ENCODE measurements at regions not wholly inside any gene's neighbourhood (a gene's known extent, or its start where the extent isn't known, plus 50 kb on each side); places are given as distances from the start of the nearest gene placed in this dataset.

DNA sequence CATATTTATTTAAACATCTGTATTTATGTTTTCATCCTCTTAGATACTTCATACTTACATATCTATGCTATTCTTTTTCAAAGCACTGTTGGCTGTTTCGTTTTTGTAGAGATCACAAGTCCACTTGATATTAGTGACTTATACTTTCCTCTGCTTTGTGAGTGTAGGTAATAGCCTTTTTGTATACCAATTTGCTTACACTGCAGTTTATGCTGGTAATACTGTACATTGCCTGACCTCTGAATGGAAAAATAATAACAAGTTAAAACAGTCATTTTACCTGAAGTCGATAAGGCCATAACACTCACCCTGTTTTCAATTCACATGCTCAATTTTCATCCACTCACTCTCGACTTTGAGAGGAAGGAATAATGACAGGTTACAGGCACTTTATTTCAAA is 89.9 kb upstream of the NANOGP8 start:
- Histone ChIP-seq H3K9me3 (ENCODE audit: control insufficient read depth, insufficient read depth, low read length) (no peaks in the 10 kb centered on the region), H3K56ac (ENCODE audit: extremely low read depth, insufficient read depth, low read length) (no peak overlapping the region), H3K14ac (replicated peaks; ENCODE audit: low read depth, low read length) (no peak overlapping the region), H3K9me1 (ENCODE audit: insufficient read depth, low read length) (peaks cover 5% of the 10 kb centered on the region), H3K18ac (ENCODE audit: low read depth, low read length) (no peak overlapping the region; the same call in 1 of the 2 replicates), H3K27ac (ENCODE audit: insufficient read depth, low read length) (no peak overlapping the region), H4K20me1 (ENCODE audit: insufficient read depth, low read length) (no peaks in the 10 kb centered on the region), H3K9ac (ENCODE audit: low read depth, low read length) (no peak overlapping the region), H2AK5ac (ENCODE audit: low read depth, low read length) (no peak overlapping the region), H3K79me1 (ENCODE audit: low read depth in 1 of 2, low read length in 2 of 2) (no peaks in the 10 kb centered on the region), H3K4me1 (ENCODE audit: control insufficient read depth, insufficient read depth, low read length) (peaks cover 6% of the 10 kb centered on the region), H2BK5ac (ENCODE audit: low read depth, low read length, poor library complexity, severe bottlenecking) (no peak overlapping the region), H3K4me2 (ENCODE audit: low read depth, low read length) (no peak overlapping the region), H3K23ac (ENCODE audit: low read depth, low read length) (no peak overlapping the region), H4K5ac (ENCODE audit: low read depth, low read length) (no peak overlapping the region), H3K4ac (ENCODE audit: low read depth, low read length) (no peak overlapping the region), H2AFZ (replicated peaks; ENCODE audit: low read length, poor library complexity) (no peak overlapping the region), H4K91ac (ENCODE audit: insufficient read depth, low read depth, low read length) (no peak overlapping the region), H4K8ac (ENCODE audit: low read depth in 2 of 2, low read length in 2 of 2) (no peak overlapping the region), H3K4me3 (ENCODE audit: insufficient read depth, low read depth, low read length) (no peak overlapping the region), H2BK120ac (ENCODE audit: low read depth, low read length) (no peak overlapping the region), H2AK9ac (replicated peaks; ENCODE audit: low read depth, low read length, poor library complexity) (no peak overlapping the region), H3K27me3 (ENCODE audit: control insufficient read depth, insufficient read depth, low read length) (no peaks in the 10 kb centered on the region), H3K36me3 (ENCODE audit: control insufficient read depth, insufficient read depth, low read length) (no peaks in the 10 kb centered on the region), H2BK15ac (ENCODE audit: low read depth, low read length) (no peak overlapping the region), H2BK20ac (ENCODE audit: low read depth, low read length) (no peak overlapping the region)
- WGBS, 2 experiments (ENCODE audit: extremely low coverage in 2 of 2, insufficient read length in 1 of 2): no CpG with 5 or more reads among the region's 3 CpGs
- in situ Hi-C loops (cut with MboI; ENCODE audit: low sequenced_read_pairs) (no loop called here), intact Hi-C loops (cut with micrococcal nuclease) (no loop called here), dilution Hi-C loops (cut with HindIII; ENCODE audit: low sequenced_read_pairs, unreplicated experiment) (no loop called here)
- ChIA-PET POLR2A (ENCODE audit: unreplicated experiment) (no interaction called here), CTCF (no interaction called here)
- ATAC-seq (ENCODE audit: low read depth) (no peak), DNase-seq (no peak)
- TF ChIP-seq MAFK (IDR thresholded peaks at IDR 0.05; ENCODE audit: low read depth, low read length): peak; percentile 93
- no peak for TF ChIP-seq CTCF (conservative IDR thresholded peaks at IDR 0.05; ENCODE audit: low read depth, low read length)
- no TSS peak for BruUV-seq (replicated peaks)
